Uterus (tissue), 3 donors: ENCODE measurements at regions not wholly inside any gene's neighbourhood (a gene's known extent, or its start where the extent isn't known, plus 50 kb on each side); places are given as distances from the start of the nearest gene placed in this dataset.

Experiments used
- DNase-seq, 2 donors: peaks; one replicate each; pipeline ENCODE4 v3.0.0-alpha.2; 2019 to 2020
- H3K27ac ChIP-seq, 2 donors: fragments of 200-600 bp; sonication (generic); 1 replicate in 1 of 2; 2 replicates in 1 of 2; pipeline ENCODE4 v1.5.1; 2016 to 2018
- H3K27me3 ChIP-seq, 2 donors: fragments of 200-600 bp; sonication (generic); one replicate each; pipeline ENCODE4 v1.5.1; 2018 to 2019; ENCODE audit warnings: control low read depth in 1 of 2
- H3K36me3 ChIP-seq, 2 donors: fragments of 200-600 bp; sonication (generic); one replicate each; pipeline ENCODE4 v1.5.1; 2019; ENCODE audit warnings: control low read depth in 1 of 2
- H3K4me1 ChIP-seq, 2 donors: fragments of 200-600 bp; sonication (generic); one replicate each; pipeline ENCODE4 v1.5.1; 2018 to 2019; ENCODE audit warnings: control low read depth in 1 of 2
- H3K4me3 ChIP-seq, 2 donors: fragments of 200-600 bp; sonication (generic); 1 replicate in 1 of 2; 2 replicates in 1 of 2; pipeline ENCODE4 v1.5.1; 2018 to 2019; ENCODE audit warnings: mild to moderate bottlenecking in 1 of 2
- H3K9me3 ChIP-seq, 2 donors: fragments of 200-600 bp; sonication (generic); one replicate each; pipeline ENCODE4 v1.5.1; 2019; ENCODE audit warnings: control low read depth in 1 of 2
- CTCF ChIP-seq, 4 experiments: fragments of 200-600 bp in 2 of 4; fragments of 450-650 bp in 2 of 4; sonication (generic) in 2 of 4; IDR thresholded peaks; one replicate each; pipeline ENCODE4 v1.5.1; 2016 to 2019; ENCODE audit warnings: antibody characterized with exemption in 4 of 4, mild to moderate bottlenecking in 2 of 4, moderate library complexity in 1 of 4
- POLR2A ChIP-seq, 2 donors: fragments of 450-650 bp; IDR thresholded peaks; one replicate each; pipeline ENCODE4 v1.6.1; 2016; ENCODE audit warnings: antibody characterized with exemption in 2 of 2, mild to moderate bottlenecking in 1 of 2, moderate library complexity in 1 of 2
- intact Hi-C: fragments of 100-400 bp; cut with DNase I; formaldehyde crosslinking; loops from one replicate; pipeline ENCODE4 v1.15.1; 2023; ENCODE audit warnings: low total_unique reads
- donor health status: DM: yes; HTN: yes; CAD: no.

DNA sequence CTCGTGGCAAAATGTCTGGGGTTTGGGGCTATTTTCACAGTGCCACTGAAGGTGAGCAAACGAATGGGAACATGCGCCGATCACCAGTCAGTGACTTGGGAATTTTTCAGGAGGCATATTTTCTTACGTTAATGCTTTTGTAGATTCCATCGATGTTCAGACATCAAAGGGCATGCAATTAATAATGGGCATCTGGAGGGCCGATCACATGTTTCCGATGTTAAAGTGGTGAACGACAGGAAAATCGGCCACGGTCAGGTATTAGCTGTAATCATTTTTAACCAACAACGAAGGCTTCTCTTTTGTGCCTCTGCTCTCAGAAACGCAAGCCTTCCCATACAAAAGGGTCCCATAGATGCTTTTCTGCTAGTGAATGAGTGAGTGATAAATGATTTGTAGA lies 155.0 kb upstream of the PITX1 start:
- TF ChIP-seq POLR2A (IDR thresholded peaks at IDR 0.05) (no peak), CTCF (IDR thresholded peaks at IDR 0.05) (no peak)
- Histone ChIP-seq H3K4me3 (no peak overlapping the region), H3K27ac (no peak overlapping the region), H3K27me3 (no peaks in the 10 kb centered on the region), H3K9me3 (no peaks in the 10 kb centered on the region), H3K36me3 (no peaks in the 10 kb centered on the region), H3K4me1 (no peaks in the 10 kb centered on the region)
- intact Hi-C loops, result no loop called here
- no peak for DNase-seq

DNA sequence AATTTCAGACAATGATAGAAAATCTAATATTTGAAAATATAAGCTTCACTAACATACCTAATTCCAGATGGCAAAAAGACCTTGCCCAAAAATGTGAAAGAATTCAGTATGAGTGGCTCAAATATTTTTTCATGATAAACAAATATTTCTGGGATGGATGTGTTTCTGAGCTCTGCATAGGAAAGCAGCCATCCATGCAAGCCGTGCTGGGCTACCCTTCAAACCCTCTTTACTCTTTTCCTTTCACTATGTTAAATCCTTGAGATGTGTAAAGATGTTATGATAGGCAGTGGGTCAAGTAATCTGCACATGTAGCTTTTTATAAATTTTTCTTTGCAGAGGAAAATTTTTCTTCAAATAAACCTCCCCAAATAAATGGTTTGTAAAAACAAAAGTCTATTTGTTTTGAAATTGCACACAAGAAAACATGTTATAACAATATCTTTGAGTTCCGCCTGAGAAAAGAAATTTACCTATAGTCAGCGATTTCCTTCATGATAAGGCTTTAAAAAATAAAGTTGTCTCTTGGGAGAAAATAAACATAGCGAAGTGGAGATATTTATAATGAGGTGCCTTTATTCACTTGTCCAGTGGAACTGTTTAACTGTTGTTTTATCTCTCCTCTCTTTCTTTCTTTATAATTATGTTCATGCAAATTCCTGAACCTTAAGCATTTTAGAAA lies 154.3 kb upstream of the PITX1 start:
- Histone ChIP-seq H3K27me3 (no peaks in the 10 kb centered on the region), H3K9me3 (no peaks in the 10 kb centered on the region), H3K4me1 (no peaks in the 10 kb centered on the region), H3K36me3 (no peaks in the 10 kb centered on the region), H3K4me3 (no peak overlapping the region), H3K27ac (no peak overlapping the region)
- TF ChIP-seq POLR2A (IDR thresholded peaks at IDR 0.05) (no peak), CTCF (IDR thresholded peaks at IDR 0.05) (no peak)
- no peak for DNase-seq
- intact Hi-C loops, result no loop called here

DNA sequence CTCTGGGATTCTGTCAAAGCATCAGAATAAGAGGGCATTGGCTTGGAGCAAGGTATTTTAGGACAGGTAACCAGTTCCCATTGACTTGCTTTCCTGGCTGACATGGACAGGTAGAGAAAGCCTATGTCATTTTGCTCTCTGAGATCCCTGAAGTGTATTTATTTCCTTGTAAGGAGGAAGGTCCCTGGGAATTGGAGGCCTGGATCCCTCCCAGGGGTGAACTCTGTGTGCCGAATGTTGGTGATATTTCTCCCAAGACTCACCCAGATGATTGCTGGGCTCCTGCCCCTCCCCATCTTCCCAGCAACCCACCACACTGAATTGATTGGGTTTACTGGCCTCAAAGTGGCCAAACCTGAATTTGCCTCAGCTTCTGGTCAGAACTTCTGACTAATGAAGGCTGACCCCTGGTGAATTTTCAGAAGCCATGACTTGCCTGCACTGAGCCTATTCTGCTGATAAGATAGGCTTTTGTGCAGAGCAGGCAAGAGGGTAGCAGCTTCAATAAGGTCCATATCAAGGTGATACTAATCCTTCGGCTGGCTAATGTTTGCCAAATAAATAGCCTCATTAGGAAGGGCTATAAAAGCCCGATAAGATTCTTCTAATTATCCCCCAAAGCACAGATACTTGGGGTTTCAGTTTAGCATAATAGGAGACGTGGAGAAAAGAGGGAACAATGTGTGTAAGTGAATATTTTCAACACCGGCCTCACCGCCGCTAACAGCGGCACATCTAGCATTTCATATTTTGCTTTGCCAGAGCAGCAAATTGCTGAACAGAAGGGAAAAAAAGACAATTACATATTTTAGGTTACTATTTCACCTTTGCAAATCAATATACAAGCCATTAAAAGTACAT lies 152.9 kb upstream of the PITX1 start:
- intact Hi-C loops, result no loop called here
- no peak overlapping the region for H3K4me3 ChIP-seq
- H3K9me3 ChIP-seq, result no peaks in the 10 kb centered on the region
- H3K27ac ChIP-seq, result no peak overlapping the region
- H3K36me3 ChIP-seq, result no peaks in the 10 kb centered on the region
- H3K27me3 ChIP-seq, result no peaks in the 10 kb centered on the region
- no peak for DNase-seq
- no peak for TF ChIP-seq CTCF (IDR thresholded peaks at IDR 0.05)
- TF ChIP-seq POLR2A (IDR thresholded peaks at IDR 0.05), result no peak
- H3K4me1 ChIP-seq, result no peaks in the 10 kb centered on the region

GRCh38 chr5:135185481-135186065 lies 151.5 kb upstream of the PITX1 start:
- Histone ChIP-seq H3K4me3 (no peak overlapping the region), H3K36me3 (no peaks in the 10 kb centered on the region), H3K4me1 (no peaks in the 10 kb centered on the region), H3K27me3 (no peaks in the 10 kb centered on the region), H3K9me3 (no peaks in the 10 kb centered on the region), H3K27ac (no peak overlapping the region)
- intact Hi-C loops, result no loop called here
- DNase-seq, result no peak
- no peak for TF ChIP-seq CTCF (IDR thresholded peaks at IDR 0.05)
- no peak for TF ChIP-seq POLR2A (IDR thresholded peaks at IDR 0.05)

DNA sequence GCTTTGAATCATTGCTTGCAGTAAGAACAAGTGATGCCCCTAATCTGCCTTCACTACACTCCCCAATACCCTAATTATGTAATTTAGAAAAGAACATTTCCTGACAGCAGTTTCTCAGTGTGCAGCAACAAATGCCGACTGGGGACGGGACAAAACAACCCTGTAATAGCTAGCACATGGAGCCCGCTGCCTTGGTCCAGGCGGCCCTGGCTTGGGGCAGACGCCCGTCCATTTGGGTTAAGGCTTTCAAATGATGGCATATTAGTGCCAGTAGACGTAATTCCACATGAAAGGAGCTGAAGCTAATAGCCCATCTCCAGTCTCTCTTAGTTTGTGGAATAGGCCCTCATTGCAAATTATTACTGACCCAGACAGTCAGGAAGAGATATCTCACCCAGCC lies 150.6 kb upstream of the PITX1 start:
- intact Hi-C loops, result no loop called here
- H3K4me1 ChIP-seq, result no peaks in the 10 kb centered on the region
- H3K4me3 ChIP-seq, result no peak overlapping the region
- no peak overlapping the region for H3K27ac ChIP-seq
- DNase-seq, result no peak
- H3K27me3 ChIP-seq, result no peaks in the 10 kb centered on the region
- no peaks in the 10 kb centered on the region for H3K36me3 ChIP-seq
- no peaks in the 10 kb centered on the region for H3K9me3 ChIP-seq
- no peak for TF ChIP-seq POLR2A (IDR thresholded peaks at IDR 0.05)
- TF ChIP-seq CTCF (IDR thresholded peaks at IDR 0.05), result no peak
